BE2C (cell line): ENCODE measurements at regions not wholly inside any gene's neighbourhood (a gene's known extent, or its start where the extent isn't known, plus 50 kb on each side); places are given as distances from the start of the nearest gene placed in this dataset.

Source experiments
- DNase-seq: peaks from one replicate; pipeline ENCODE4 v3.0.0-alpha.2; 2020
- H3K27me3 ChIP-seq: fragments of 250-450 bp; sonication (Bioruptor Pico); 2 replicates; pipeline ENCODE4 v1.5.1; 2020; ENCODE audit warnings: mild to moderate bottlenecking
- H3K36me3 ChIP-seq: fragments of 250-450 bp; sonication (Bioruptor Pico); 2 replicates; pipeline ENCODE4 v1.5.1; 2020; ENCODE audit warnings: mild to moderate bottlenecking
- H3K4me1 ChIP-seq: fragments of 250-450 bp; sonication (Bioruptor Pico); 2 replicates; pipeline ENCODE4 v1.5.1; 2020
- H3K4me3 ChIP-seq: 2 replicates; pipeline ENCODE4 v1.5.1; 2011; ENCODE audit warnings: low read depth, low read length
- H3K9me3 ChIP-seq: fragments of 250-450 bp; sonication (Bioruptor Pico); 2 replicates; pipeline ENCODE4 v1.5.1; 2020
- TF ChIP-seq, protein P1 (sequence below): IDR thresholded peaks from 2 replicates; pipeline ENCODE4 v1.5.1; 2012; ENCODE audit warnings: mild to moderate bottlenecking, low read depth, low read length

DNA sequence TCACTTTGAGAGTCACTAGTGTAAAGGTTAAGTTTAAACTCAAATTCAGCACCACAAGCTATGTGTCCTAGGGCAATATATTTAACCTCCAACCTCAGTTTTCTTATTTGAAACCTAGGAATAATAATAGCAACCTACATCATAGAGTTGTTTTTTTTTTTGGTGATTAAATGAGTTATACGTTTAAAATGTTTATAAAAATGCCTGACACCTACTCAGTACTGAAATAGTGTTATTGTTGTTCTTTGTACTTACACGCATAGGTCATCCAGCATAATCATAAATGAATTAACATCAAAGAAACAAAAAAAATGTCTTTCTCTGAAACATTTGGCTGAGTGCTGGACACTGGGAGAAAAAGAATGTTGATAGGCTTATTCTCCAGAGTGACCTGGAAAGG lies 266.8 kb upstream of the PRMT6 start:
- no peak for DNase-seq
- Histone ChIP-seq H3K4me1 (peaks cover 10% of the 10 kb centered on the region), H3K27me3 (no peaks in the 10 kb centered on the region), H3K36me3 (no peaks in the 10 kb centered on the region), H3K9me3 (no peaks in the 10 kb centered on the region), H3K4me3 (no peak overlapping the region)
- TF ChIP-seq, protein P1, sequence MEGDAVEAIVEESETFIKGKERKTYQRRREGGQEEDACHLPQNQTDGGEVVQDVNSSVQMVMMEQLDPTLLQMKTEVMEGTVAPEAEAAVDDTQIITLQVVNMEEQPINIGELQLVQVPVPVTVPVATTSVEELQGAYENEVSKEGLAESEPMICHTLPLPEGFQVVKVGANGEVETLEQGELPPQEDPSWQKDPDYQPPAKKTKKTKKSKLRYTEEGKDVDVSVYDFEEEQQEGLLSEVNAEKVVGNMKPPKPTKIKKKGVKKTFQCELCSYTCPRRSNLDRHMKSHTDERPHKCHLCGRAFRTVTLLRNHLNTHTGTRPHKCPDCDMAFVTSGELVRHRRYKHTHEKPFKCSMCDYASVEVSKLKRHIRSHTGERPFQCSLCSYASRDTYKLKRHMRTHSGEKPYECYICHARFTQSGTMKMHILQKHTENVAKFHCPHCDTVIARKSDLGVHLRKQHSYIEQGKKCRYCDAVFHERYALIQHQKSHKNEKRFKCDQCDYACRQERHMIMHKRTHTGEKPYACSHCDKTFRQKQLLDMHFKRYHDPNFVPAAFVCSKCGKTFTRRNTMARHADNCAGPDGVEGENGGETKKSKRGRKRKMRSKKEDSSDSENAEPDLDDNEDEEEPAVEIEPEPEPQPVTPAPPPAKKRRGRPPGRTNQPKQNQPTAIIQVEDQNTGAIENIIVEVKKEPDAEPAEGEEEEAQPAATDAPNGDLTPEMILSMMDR: no peak

DNA sequence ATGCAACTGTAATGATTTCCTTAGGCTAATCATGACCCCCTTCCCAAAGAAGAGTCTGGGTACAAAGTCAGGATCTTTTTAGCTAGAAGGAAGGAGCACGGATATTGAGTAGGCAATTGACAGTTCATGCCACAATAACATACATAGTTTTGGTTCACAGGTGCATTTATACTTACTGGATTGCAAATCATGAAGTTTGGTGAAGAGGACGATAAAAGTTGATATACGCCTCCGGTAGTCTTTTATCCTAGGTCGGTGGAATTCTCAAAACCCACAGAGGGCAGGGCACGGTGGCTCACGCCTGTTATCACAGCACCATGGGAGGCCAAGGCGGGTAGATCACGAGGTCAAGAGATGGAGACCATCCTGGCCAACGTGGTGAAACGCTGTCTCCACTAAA lies 265.4 kb upstream of the PRMT6 start:
- H3K4me3 ChIP-seq: no peak overlapping the region
- H3K27me3 ChIP-seq: no peaks in the 10 kb centered on the region
- H3K9me3 ChIP-seq: no peaks in the 10 kb centered on the region
- peaks cover 10% of the 10 kb centered on the region for H3K4me1 ChIP-seq
- TF ChIP-seq, protein P1: no peak
- no peaks in the 10 kb centered on the region for H3K36me3 ChIP-seq
- DNase-seq: no peak

DNA sequence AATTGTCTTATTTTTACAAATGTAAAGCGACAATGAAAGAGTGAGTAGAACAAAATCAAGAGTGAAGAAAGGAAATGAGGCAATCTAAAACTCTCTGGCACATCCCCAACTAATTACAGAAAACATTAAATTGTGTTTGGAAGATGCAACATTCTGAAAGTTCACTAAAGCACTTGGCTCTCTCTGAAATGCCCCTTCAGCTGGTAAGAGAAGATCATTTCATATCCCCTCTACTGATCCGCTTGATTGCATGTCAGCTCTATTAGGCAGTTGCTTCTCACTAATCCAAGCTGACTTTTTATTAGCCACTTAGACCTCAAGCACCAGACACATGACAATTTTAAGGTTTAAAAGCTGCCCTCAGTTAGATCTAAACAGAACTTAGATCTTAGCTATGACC lies 262.8 kb upstream of the PRMT6 start:
- H3K9me3 ChIP-seq: no peaks in the 10 kb centered on the region
- H3K4me3 ChIP-seq: no peak overlapping the region
- H3K36me3 ChIP-seq: no peaks in the 10 kb centered on the region
- peaks cover 5% of the 10 kb centered on the region; the same call in 1 of the 2 replicates for H3K4me1 ChIP-seq
- TF ChIP-seq, protein P1: no peak
- DNase-seq: no peak
- H3K27me3 ChIP-seq: no peaks in the 10 kb centered on the region

DNA sequence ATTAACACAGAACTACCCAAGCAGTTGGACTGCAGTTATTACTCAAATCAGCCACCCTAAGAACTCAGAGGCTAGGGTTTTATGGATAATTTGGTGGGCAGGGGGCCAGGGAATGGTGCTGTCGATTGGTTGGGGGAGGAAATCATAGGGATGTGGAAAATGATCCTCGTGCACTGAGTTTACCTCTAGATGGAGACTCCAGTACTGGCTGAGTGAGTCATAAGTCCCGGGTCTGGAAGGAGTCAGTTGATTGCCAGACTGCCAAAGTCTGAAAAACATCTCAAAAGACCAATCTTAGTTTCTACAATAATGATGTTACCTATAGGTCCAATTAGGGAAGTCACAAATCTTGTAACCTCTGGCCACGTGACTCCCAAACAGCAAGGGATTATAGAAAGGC lies 257.5 kb upstream of the PRMT6 start:
- no peak for DNase-seq
- Histone ChIP-seq H3K36me3 (no peaks in the 10 kb centered on the region), H3K4me3 (no peak overlapping the region), H3K27me3 (no peaks in the 10 kb centered on the region), H3K9me3 (no peaks in the 10 kb centered on the region), H3K4me1 (no peaks in the 10 kb centered on the region; the same call in 1 of the 2 replicates)
- TF ChIP-seq, protein P1: no peak

DNA sequence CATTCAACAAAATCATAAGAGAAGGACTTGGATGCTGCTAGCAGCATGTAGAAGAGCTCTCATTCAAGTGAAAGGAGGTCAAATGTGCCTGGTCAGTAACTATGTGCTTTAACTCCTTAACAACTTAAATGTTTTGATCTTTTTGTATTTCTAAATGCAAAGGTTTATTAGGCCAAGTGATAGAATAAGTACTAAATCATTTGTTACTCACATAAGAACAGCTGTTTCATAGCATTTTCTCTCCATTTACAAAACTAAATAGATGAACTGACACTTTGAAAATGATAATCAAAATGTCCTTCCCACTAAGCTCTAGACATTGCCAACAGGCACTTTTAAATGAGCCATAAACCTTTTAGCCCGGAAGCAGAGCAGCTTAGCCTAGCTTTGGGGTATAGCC lies 254.3 kb upstream of the PRMT6 start:
- Histone ChIP-seq H3K36me3 (no peaks in the 10 kb centered on the region), H3K9me3 (no peaks in the 10 kb centered on the region), H3K27me3 (no peaks in the 10 kb centered on the region), H3K4me3 (no peak overlapping the region), H3K4me1 (no peaks in the 10 kb centered on the region; the same call in 1 of the 2 replicates)
- DNase-seq: no peak
- TF ChIP-seq, protein P1: no peak

DNA sequence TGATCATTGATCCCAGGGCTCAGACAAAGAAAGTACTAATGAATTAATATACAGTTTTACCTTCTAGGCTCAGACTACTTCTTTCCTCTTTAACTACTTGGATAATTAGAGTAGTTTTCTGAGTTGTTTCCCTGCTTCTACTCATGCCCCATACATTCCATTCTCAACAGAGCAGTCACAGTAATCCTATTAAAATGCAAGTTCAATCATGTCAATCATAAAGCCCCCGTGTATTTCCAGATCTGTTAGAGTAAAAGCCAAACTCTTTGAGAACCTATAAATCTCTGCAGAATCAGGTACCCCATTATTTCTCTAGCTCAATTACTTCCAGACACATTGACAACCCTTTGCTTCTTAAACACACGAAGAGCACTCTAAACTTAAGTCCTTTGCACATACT lies 242.1 kb upstream of the PRMT6 start:
- Histone ChIP-seq H3K9me3 (0 out of 2 replicates have a peak, but pooled peaks cover 2% of the 10 kb centered on the region), H3K36me3 (no peaks in the 10 kb centered on the region), H3K4me3 (no peak overlapping the region), H3K4me1 (no peaks in the 10 kb centered on the region), H3K27me3 (no peaks in the 10 kb centered on the region)
- DNase-seq: no peak
- TF ChIP-seq, protein P1: no peak
